G401.6 (cell line): ENCODE measurements at regions not wholly inside any gene's neighbourhood (a gene's known extent, or its start where the extent isn't known, plus 50 kb on each side); places are given as distances from the start of the nearest gene placed in this dataset.
"Not testable (repeated sequence)": the region's sequence is repeated elsewhere in the genome, so short reads cannot be mapped to it uniquely, and the experiment has no call there.

Source experiments
- FAIRE-seq: peaks from 2 replicates; lab custom pipeline; 2012; peaks lifted over from hg19 to GRCh38; lab: Jason Lieb, UNC

- FAIRE-seq = no peak
These were observed 239.1 kb upstream of the AUTS2 start for GRCh38 chr7:69359003-69359700.

GRCh38 chr7:69360913-69361312, 237.4 kb upstream of the AUTS2 start:
- no peak for FAIRE-seq

GRCh38 chr7:69363136-69363535, 235.1 kb upstream of the AUTS2 start:
- FAIRE-seq = no peak

- no peak for FAIRE-seq
These were observed 233.2 kb upstream of the AUTS2 start for GRCh38 chr7:69364813-69365643.

- no peak for FAIRE-seq
These were observed 232.6 kb upstream of the AUTS2 start for GRCh38 chr7:69365651-69366192.

- no peak for FAIRE-seq
These were observed 230.5 kb upstream of the AUTS2 start for GRCh38 chr7:69367780-69368179.

- FAIRE-seq = no peak
These were observed 224.9 kb upstream of the AUTS2 start for GRCh38 chr7:69373171-69374043.

GRCh38 chr7:69374044-69374425, 224.2 kb upstream of the AUTS2 start:
- no peak for FAIRE-seq

- FAIRE-seq = no peak
These were observed 221.1 kb upstream of the AUTS2 start for GRCh38 chr7:69377191-69377590.

GRCh38 chr7:69388452-69389137, 209.7 kb upstream of the AUTS2 start:
- FAIRE-seq = no peak

- FAIRE-seq = no peak
These were observed 209.1 kb upstream of the AUTS2 start for GRCh38 chr7:69389216-69389615.

GRCh38 chr7:69393912-69394311, 204.4 kb upstream of the AUTS2 start:
- FAIRE-seq = not testable (repeated sequence)

GRCh38 chr7:69395061-69395714, 203.1 kb upstream of the AUTS2 start:
- no peak for FAIRE-seq

- FAIRE-seq = no peak
These were observed 199.3 kb upstream of the AUTS2 start for GRCh38 chr7:69398986-69399385.

GRCh38 chr7:69399401-69399800, 198.9 kb upstream of the AUTS2 start:
- FAIRE-seq = no peak

- no peak for FAIRE-seq
These were observed 195.6 kb upstream of the AUTS2 start for GRCh38 chr7:69402696-69403095.

GRCh38 chr7:69403169-69403568, 195.1 kb upstream of the AUTS2 start:
- no peak for FAIRE-seq

GRCh38 chr7:69411018-69411417, 187.3 kb upstream of the AUTS2 start:
- FAIRE-seq = no peak

- no peak for FAIRE-seq
These were observed 186.8 kb upstream of the AUTS2 start for GRCh38 chr7:69411466-69411865.

- FAIRE-seq = no peak
These were observed 185.7 kb upstream of the AUTS2 start for GRCh38 chr7:69412331-69413146.
